ENCODE measurements at regions not wholly inside any gene's neighbourhood (a gene's known extent, or its start where the extent isn't known, plus 50 kb on each side); places are given as distances from the start of the nearest gene placed in this dataset.
"Not testable (repeated sequence)": the region's sequence is repeated elsewhere in the genome, so short reads cannot be mapped to it uniquely, and the experiment has no call there.

DNA sequence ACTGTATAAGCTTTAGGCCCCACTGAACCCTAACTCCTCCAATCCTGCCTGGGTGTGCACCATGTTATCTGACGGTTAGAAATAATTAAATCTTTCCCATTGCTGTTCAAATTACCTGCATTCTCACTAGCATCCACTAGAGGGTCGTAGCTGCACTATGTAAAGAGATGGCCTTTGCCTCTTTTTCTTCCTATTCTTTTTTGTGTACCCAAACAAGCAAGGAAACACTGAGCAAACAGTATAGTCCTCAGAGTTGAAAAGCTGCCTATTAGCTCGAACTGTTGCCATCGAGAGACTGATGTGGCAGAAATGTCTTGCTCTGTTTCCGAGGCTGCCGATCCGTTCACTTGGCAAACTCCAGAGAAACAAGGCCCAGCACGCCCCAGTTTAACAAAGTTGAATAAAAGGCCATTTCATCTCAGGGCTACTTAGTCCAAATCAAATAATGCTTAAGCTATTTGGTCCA lies 163.8 kb upstream of the TRPM3 start:
- H3K4me1 ChIP-seq (ENCODE audit: low read depth, poor library complexity, severe bottlenecking), result no peaks in the 10 kb centered on the region
- H3K27me3 ChIP-seq (ENCODE audit: insufficient read depth, low read depth), result no peaks in the 10 kb centered on the region
- no peaks in the 10 kb centered on the region for H3K36me3 ChIP-seq (ENCODE audit: insufficient read depth)
- no peaks in the 10 kb centered on the region for H3K79me2 ChIP-seq (ENCODE audit: insufficient read depth, low read depth)
- H3K9ac ChIP-seq, result no peak overlapping the region
- no peak overlapping the region for H3K27ac ChIP-seq
- no peak overlapping the region for H2AFZ ChIP-seq (ENCODE audit: low read depth)
- TF ChIP-seq, protein P1, sequence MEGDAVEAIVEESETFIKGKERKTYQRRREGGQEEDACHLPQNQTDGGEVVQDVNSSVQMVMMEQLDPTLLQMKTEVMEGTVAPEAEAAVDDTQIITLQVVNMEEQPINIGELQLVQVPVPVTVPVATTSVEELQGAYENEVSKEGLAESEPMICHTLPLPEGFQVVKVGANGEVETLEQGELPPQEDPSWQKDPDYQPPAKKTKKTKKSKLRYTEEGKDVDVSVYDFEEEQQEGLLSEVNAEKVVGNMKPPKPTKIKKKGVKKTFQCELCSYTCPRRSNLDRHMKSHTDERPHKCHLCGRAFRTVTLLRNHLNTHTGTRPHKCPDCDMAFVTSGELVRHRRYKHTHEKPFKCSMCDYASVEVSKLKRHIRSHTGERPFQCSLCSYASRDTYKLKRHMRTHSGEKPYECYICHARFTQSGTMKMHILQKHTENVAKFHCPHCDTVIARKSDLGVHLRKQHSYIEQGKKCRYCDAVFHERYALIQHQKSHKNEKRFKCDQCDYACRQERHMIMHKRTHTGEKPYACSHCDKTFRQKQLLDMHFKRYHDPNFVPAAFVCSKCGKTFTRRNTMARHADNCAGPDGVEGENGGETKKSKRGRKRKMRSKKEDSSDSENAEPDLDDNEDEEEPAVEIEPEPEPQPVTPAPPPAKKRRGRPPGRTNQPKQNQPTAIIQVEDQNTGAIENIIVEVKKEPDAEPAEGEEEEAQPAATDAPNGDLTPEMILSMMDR (conservative IDR thresholded peaks at IDR 0.05; ENCODE audit: low read depth, low read length), result peak; percentile 84
- no peak overlapping the region for H3K4me2 ChIP-seq
- no peaks in the 10 kb centered on the region for H4K20me1 ChIP-seq (ENCODE audit: insufficient read depth)
- no peak overlapping the region for H3K4me3 ChIP-seq (IDR thresholded peaks at IDR 0.05; ENCODE audit: insufficient read depth, low read depth, low read length)

DNA sequence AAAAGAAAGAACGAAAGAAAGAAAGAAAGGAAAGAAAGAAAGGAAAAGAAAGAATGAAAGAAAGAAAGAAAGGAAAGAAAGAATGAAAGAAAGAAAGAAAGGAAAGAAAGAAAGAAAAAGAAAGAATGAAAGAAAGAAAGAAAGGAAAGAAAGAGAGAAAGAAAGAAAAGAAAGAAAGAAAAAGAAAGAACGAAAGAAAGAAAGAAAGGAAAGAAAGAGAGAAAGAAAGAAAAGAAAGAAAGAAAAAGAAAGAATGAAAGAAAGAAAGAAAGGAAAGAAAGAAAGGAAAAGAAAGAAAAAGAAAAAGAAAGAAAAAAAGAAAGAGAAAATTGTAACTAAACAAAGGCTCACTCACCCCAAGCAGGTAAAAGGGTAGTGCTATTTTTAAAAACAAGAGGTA lies 160.7 kb upstream of the TRPM3 start:
- H3K79me2 ChIP-seq (ENCODE audit: insufficient read depth, low read depth); H3K27me3 ChIP-seq (ENCODE audit: insufficient read depth, low read depth); H3K9ac ChIP-seq; H2AFZ ChIP-seq (ENCODE audit: low read depth); H4K20me1 ChIP-seq (ENCODE audit: insufficient read depth); H3K27ac ChIP-seq; H3K4me2 ChIP-seq; H3K4me3 ChIP-seq (IDR thresholded peaks at IDR 0.05; ENCODE audit: insufficient read depth, low read depth, low read length); H3K36me3 ChIP-seq (ENCODE audit: insufficient read depth); H3K4me1 ChIP-seq (ENCODE audit: low read depth, poor library complexity, severe bottlenecking): not testable (repeated sequence)

GRCh38 chr9:71279151-71279739 lies 157.8 kb upstream of the TRPM3 start:
- TF ChIP-seq, protein P1 (conservative IDR thresholded peaks at IDR 0.05; ENCODE audit: low read depth, low read length), result no peak
- Histone ChIP-seq H3K4me3 (IDR thresholded peaks at IDR 0.05; ENCODE audit: insufficient read depth, low read depth, low read length) (no peak overlapping the region), H3K4me2 (no peak overlapping the region), H3K9ac (no peak overlapping the region), H3K27ac (no peak overlapping the region), H3K79me2 (ENCODE audit: insufficient read depth, low read depth) (no peaks in the 10 kb centered on the region), H3K4me1 (ENCODE audit: low read depth, poor library complexity, severe bottlenecking) (no peaks in the 10 kb centered on the region), H3K27me3 (ENCODE audit: insufficient read depth, low read depth) (no peaks in the 10 kb centered on the region), H4K20me1 (ENCODE audit: insufficient read depth) (no peaks in the 10 kb centered on the region), H2AFZ (ENCODE audit: low read depth) (no peak overlapping the region), H3K36me3 (ENCODE audit: insufficient read depth) (no peaks in the 10 kb centered on the region)

GRCh38 chr9:71273613-71274012 lies 152.2 kb upstream of the TRPM3 start:
- no peaks in the 10 kb centered on the region for H3K27me3 ChIP-seq (ENCODE audit: insufficient read depth, low read depth)
- H3K79me2 ChIP-seq (ENCODE audit: insufficient read depth, low read depth), result no peaks in the 10 kb centered on the region
- H3K36me3 ChIP-seq (ENCODE audit: insufficient read depth), result no peaks in the 10 kb centered on the region
- H3K9ac ChIP-seq, result no peak overlapping the region
- H4K20me1 ChIP-seq (ENCODE audit: insufficient read depth), result no peaks in the 10 kb centered on the region
- H3K27ac ChIP-seq, result no peak overlapping the region
- TF ChIP-seq, protein P1 (conservative IDR thresholded peaks at IDR 0.05; ENCODE audit: low read depth, low read length), result no peak
- no peak overlapping the region for H2AFZ ChIP-seq (ENCODE audit: low read depth)
- H3K4me2 ChIP-seq, result no peak overlapping the region
- no peak overlapping the region for H3K4me3 ChIP-seq (IDR thresholded peaks at IDR 0.05; ENCODE audit: insufficient read depth, low read depth, low read length)
- no peaks in the 10 kb centered on the region for H3K4me1 ChIP-seq (ENCODE audit: low read depth, poor library complexity, severe bottlenecking)

GRCh38 chr9:71271602-71272001 lies 150.2 kb upstream of the TRPM3 start:
- Histone ChIP-seq H3K27ac (no peak overlapping the region), H3K27me3 (ENCODE audit: insufficient read depth, low read depth) (no peaks in the 10 kb centered on the region), H3K9ac (no peak overlapping the region), H4K20me1 (ENCODE audit: insufficient read depth) (no peaks in the 10 kb centered on the region), H3K4me3 (IDR thresholded peaks at IDR 0.05; ENCODE audit: insufficient read depth, low read depth, low read length) (no peak overlapping the region), H3K79me2 (ENCODE audit: insufficient read depth, low read depth) (no peaks in the 10 kb centered on the region), H3K36me3 (ENCODE audit: insufficient read depth) (no peaks in the 10 kb centered on the region), H3K4me1 (ENCODE audit: low read depth, poor library complexity, severe bottlenecking) (no peaks in the 10 kb centered on the region), H3K4me2 (no peak overlapping the region), H2AFZ (ENCODE audit: low read depth) (no peak overlapping the region)
- TF ChIP-seq, protein P1 (conservative IDR thresholded peaks at IDR 0.05; ENCODE audit: low read depth, low read length), result no peak
